HFFc6 (cell line): ENCODE measurements at regions not wholly inside any gene's neighbourhood (a gene's known extent, or its start where the extent isn't known, plus 50 kb on each side); places are given as distances from the start of the nearest gene placed in this dataset.

Source experiments
- DNase-seq: peaks from one replicate; pipeline ENCODE4 v3.0.0-alpha.2; 2018
- H3K27ac Mint-ChIP-seq: 2 replicates; pipeline ENCODE4 v1.8.0; 2020; ENCODE audit warnings: mild to moderate bottlenecking, mixed read lengths
- H3K27me3 Mint-ChIP-seq: 2 replicates; pipeline ENCODE4 v1.8.0; 2021; ENCODE audit warnings: mild to moderate bottlenecking, moderate library complexity, mixed read lengths; ENCODE audit not compliant: insufficient read depth
- H3K36me3 Mint-ChIP-seq: 2 replicates; pipeline ENCODE4 v1.8.0; 2021; ENCODE audit warnings: low read depth, mixed read lengths
- H3K4me1 Mint-ChIP-seq: 2 replicates; pipeline ENCODE4 v1.8.0; 2020; ENCODE audit warnings: low read depth, mixed read lengths
- H3K4me3 Mint-ChIP-seq: 2 replicates; pipeline ENCODE4 v1.8.0; 2020; ENCODE audit warnings: mild to moderate bottlenecking, moderate library complexity, mixed read lengths
- H3K9me3 Mint-ChIP-seq: 2 replicates; pipeline ENCODE4 v1.8.0; 2020; ENCODE audit warnings: mild to moderate bottlenecking, mixed read lengths
- TF ChIP-seq, protein P1 (sequence below): fragments of 200-600 bp; sonication (generic); IDR thresholded peaks from 2 replicates; pipeline ENCODE4 v1.5.0; 2021; ENCODE audit warnings: antibody characterized with exemption, mild to moderate bottlenecking

DNA sequence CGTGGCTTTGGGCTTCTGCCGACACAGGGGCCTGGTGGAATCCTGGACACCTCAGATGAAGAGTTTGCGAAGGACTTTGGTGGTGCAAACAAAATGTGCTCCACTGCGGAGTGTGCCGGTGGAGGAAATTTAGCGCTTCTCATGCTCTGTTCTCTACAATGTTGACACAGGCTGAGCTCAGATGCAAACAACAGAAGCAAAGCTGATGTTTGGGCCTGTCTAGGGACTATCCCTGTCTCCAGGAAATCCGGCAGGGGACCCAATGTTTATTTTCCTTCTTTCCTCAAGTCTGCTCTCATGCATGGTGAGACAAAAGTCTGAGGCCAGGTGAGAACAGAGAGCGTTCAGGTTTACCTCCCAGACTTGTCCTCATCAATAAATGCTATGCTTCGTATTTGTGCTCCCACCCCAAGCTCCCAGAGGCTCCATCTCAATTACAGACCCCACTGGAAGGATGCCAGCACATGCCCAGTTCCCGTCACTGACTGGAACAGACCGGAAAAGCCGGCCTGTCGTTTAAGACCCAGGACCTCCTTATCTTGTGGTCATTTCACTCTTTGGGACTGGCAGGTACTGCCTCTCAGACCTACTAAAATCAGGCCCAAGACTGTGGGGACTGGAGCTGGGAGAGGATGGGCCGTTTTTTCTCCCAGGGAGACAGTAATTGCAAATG, 105.7 kb upstream of the B3GAT1 start:
- H3K9me3 Mint-ChIP-seq, result peaks cover 72% of the 10 kb centered on the region
- TF ChIP-seq, protein P1, sequence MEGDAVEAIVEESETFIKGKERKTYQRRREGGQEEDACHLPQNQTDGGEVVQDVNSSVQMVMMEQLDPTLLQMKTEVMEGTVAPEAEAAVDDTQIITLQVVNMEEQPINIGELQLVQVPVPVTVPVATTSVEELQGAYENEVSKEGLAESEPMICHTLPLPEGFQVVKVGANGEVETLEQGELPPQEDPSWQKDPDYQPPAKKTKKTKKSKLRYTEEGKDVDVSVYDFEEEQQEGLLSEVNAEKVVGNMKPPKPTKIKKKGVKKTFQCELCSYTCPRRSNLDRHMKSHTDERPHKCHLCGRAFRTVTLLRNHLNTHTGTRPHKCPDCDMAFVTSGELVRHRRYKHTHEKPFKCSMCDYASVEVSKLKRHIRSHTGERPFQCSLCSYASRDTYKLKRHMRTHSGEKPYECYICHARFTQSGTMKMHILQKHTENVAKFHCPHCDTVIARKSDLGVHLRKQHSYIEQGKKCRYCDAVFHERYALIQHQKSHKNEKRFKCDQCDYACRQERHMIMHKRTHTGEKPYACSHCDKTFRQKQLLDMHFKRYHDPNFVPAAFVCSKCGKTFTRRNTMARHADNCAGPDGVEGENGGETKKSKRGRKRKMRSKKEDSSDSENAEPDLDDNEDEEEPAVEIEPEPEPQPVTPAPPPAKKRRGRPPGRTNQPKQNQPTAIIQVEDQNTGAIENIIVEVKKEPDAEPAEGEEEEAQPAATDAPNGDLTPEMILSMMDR, result no peak
- no peaks in the 10 kb centered on the region for H3K4me1 Mint-ChIP-seq
- H3K36me3 Mint-ChIP-seq, result peaks cover 6% of the 10 kb centered on the region
- H3K4me3 Mint-ChIP-seq, result no peak overlapping the region
- DNase-seq, result no peak
- peaks cover under 1% of the 10 kb centered on the region; the same call in 1 of the 2 replicates for H3K27me3 Mint-ChIP-seq
- no peak overlapping the region for H3K27ac Mint-ChIP-seq

DNA sequence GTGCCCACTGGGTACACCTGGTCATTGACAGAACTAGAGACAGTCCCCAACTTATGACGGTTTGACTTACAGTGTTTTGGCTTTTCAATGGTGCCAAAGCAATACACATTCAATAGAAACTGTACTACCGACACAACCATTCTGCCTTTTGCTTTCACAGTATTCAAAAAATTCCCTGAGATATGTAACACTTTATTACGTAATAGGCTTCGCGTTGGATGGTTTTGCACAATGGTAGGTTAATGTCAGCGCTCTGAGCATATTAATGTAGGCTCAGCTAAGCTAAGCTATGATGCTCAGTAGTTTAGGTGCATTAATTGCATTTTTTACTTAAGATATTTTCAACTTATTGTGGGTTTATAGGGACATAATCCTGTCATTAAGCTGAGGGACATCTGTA, 105.1 kb upstream of the B3GAT1 start:
- Mint-ChIP-seq H3K9me3 (peaks cover 72% of the 10 kb centered on the region), H3K36me3 (peaks cover 2% of the 10 kb centered on the region), H3K27me3 (no peaks in the 10 kb centered on the region; the same call in 1 of the 2 replicates), H3K4me3 (no peak overlapping the region), H3K27ac (no peak overlapping the region), H3K4me1 (no peaks in the 10 kb centered on the region)
- TF ChIP-seq, protein P1, result no peak
- no peak for DNase-seq

DNA sequence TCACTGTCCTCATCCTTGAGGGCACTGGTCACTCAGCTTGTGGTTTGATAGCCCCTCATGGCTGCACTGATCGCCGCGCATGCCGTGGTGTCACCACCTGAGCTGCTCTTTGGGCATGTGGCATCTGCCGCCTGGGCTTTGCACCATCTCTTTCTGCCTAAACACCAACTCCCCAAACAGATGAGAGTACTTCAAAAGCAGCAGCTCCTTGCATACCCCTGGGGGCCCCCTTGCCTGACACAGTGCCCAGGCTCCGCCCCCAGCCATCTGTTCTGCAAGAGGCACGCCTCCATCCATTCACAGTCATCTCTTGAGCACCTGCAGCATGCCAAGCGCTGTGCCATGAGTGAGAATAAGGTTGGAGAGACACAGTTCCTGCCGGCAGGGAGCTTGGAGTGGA, 104.5 kb upstream of the B3GAT1 start:
- TF ChIP-seq, protein P1, result no peak
- DNase-seq, result no peak
- Mint-ChIP-seq H3K27me3 (no peaks in the 10 kb centered on the region; the same call in 1 of the 2 replicates), H3K27ac (no peak overlapping the region), H3K36me3 (no peaks in the 10 kb centered on the region), H3K9me3 (peaks cover 75% of the 10 kb centered on the region), H3K4me3 (no peak overlapping the region), H3K4me1 (no peaks in the 10 kb centered on the region)

DNA sequence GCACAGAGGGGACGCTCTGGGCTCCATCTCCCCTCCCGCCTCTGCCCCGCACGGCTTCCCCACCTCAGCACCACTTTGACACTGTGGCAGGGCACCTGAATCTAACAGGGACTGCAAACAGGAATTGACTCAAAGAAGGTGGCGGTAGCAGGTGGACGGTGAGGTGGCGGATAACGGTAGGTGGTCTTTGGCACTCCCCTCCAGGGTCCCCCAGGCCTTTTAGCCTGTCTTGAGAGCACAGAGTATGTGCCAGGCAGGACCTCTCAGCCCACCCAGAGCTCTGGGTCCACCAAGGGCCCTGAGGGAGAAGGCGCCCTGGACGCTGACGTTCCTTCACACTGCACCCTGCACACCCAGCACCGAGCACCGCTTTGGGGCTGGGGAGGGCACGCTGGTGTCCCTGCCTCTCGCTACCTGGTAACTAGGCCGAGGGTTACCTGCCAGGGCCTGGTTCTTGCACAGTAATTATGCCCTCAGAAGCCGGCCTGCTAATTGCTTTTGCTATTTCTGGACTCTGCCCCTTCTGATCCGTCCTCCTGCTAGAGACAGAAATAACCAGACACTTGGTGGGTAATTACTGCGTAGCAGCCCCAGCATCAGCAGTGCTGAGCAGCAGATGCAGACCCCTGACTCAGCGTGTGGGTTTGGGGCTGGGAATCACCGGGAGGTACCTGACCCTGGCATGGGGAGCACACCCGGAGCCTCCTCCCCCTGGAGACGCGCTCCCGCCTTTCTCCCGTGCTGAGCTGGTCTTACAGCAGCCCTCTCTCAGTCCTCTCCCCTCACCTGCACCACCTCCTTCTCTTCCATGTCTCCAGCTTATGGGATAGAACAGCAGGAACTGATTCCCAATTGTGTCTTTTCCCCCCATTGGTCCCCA, 103.3 kb upstream of the B3GAT1 start:
- no peaks in the 10 kb centered on the region for H3K36me3 Mint-ChIP-seq
- peaks cover 74% of the 10 kb centered on the region for H3K9me3 Mint-ChIP-seq
- DNase-seq, result no peak
- H3K4me3 Mint-ChIP-seq, result no peak overlapping the region
- H3K27me3 Mint-ChIP-seq, result no peaks in the 10 kb centered on the region; the same call in 1 of the 2 replicates
- no peak overlapping the region for H3K27ac Mint-ChIP-seq
- no peaks in the 10 kb centered on the region for H3K4me1 Mint-ChIP-seq
- TF ChIP-seq, protein P1, result no peak

DNA sequence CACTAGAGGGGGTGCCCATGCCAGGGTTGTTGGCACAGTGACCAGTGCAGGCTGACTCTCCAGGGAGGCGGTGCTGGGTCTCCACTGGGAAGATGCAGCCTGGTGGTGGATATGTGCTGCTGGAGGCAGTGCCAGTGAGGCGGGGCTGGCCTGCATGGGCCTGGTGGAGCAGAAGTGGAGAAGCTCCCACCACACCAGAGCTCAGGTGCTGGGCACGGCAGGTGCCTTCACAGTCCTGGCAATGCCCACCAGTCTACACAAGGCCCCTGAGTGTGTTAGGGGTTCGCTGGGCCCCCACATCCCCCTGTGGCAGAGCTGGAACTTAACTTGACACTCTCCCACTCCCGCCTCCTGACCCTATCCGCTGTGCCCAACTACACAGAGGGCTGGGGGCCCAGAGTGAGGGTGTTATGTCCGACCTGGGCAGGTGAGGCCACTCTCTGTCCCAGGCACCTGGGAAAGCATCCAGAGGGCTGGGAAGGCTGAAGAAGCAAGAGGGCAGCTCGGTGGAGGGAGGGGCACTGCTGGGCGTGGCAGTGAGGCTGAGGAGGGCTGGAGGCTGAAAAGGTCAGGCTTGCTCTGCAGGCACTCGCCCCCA, 102.4 kb upstream of the B3GAT1 start:
- Mint-ChIP-seq H3K36me3 (no peaks in the 10 kb centered on the region), H3K27ac (no peak overlapping the region), H3K4me3 (no peak overlapping the region), H3K27me3 (no peaks in the 10 kb centered on the region; the same call in 1 of the 2 replicates), H3K9me3 (peaks cover 74% of the 10 kb centered on the region), H3K4me1 (no peaks in the 10 kb centered on the region)
- TF ChIP-seq, protein P1, result no peak
- no peak for DNase-seq
